SK-N-MC (cell line): ENCODE measurements at regions not wholly inside any gene's neighbourhood (a gene's known extent, or its start where the extent isn't known, plus 50 kb on each side); places are given as distances from the start of the nearest gene placed in this dataset.

Source experiments
- DNase-seq: peaks from one replicate; pipeline ENCODE4 v3.0.0-alpha.2; 2011; ENCODE audit warnings: low read depth, low spot score
- H3K27ac ChIP-seq: fragments of 200-600 bp; sonication (generic); 2 replicates; pipeline ENCODE4 v1.5.1; 2016; ENCODE audit warnings: mixed run types
- H3K36me3 ChIP-seq: fragments of 200-600 bp; sonication (generic); 2 replicates; pipeline ENCODE4 v1.6.1; 2017; ENCODE audit warnings: antibody characterized with exemption, low read length, mixed read lengths; ENCODE audit not compliant: insufficient read depth
- H3K4me3 ChIP-seq: fragments of 200-600 bp; sonication (generic); 2 replicates; pipeline ENCODE4 v1.5.1; 2016
- H3K9ac ChIP-seq: fragments of 200-600 bp; sonication (generic); 2 replicates; pipeline ENCODE4 v1.8.0; 2017; ENCODE audit warnings: mixed run types, mixed read lengths; ENCODE audit not compliant: insufficient read length
- H3K9me3 ChIP-seq: fragments of 200-600 bp; sonication (generic); 2 replicates; pipeline ENCODE4 v1.6.1; 2017; ENCODE audit warnings: low read depth, mild to moderate bottlenecking, antibody characterized with exemption, low read length, moderate library complexity, mixed read lengths
- EZH2 ChIP-seq: fragments of 200-600 bp; sonication (generic); IDR thresholded peaks from one replicate; pipeline ENCODE4 v1.6.1; 2017; ENCODE audit warnings: antibody characterized with exemption
- FOXP2 ChIP-seq: optimal IDR thresholded peaks from 2 replicates; pipeline ENCODE3; 2011; ENCODE audit warnings: mild to moderate bottlenecking, moderate library complexity; ENCODE audit not compliant: insufficient read depth; ENCODE audit errors: extremely low read length, control extremely low read depth
- POLR2AphosphoS5 ChIP-seq: IDR thresholded peaks from 2 replicates; pipeline ENCODE4 v1.6.1; 2012; ENCODE audit warnings: mild to moderate bottlenecking, low read depth, low read length, borderline replicate concordance

GRCh38 chr3:72050771-72051170 is 265.8 kb upstream of the PROK2 start:
- Histone ChIP-seq H3K27ac (no peak overlapping the region), H3K9me3 (no peaks in the 10 kb centered on the region), H3K36me3 (no peaks in the 10 kb centered on the region), H3K9ac (no peak overlapping the region), H3K4me3 (no peak overlapping the region)
- no peak for TF ChIP-seq FOXP2
- TF ChIP-seq EZH2: no peak
- no peak for TF ChIP-seq POLR2AphosphoS5
- no peak for DNase-seq

DNA sequence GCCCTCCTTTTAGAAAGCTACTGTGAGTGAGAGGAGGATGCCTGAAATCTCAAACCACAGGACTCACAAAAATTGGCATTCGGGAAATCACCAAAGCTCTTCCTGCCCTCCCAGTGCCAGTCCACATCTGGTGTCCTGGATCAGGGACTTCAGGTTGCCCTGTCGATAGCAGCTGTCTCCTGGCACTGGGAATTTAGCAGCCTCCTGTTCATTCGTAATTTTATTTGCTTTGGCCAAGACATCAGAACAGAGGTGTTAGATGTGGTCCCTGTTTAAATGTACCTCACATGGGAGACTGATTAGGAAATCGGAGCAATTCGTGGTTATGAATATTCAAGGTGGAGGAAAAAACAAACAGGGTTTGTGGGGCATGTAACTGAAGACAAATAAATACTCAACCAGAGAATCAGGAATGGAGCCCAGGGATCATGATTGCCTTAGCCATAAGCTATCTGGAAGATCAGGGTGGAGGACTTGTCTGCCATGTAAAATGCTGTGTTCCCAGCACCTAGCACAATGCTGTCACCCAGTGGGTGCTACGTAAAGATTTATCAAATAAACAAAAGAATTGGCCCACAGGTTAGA is 265.2 kb upstream of the PROK2 start:
- no peaks in the 10 kb centered on the region for H3K9me3 ChIP-seq
- TF ChIP-seq FOXP2 (no peak), EZH2 (no peak), POLR2AphosphoS5 (no peak)
- H3K4me3 ChIP-seq: no peak overlapping the region
- H3K36me3 ChIP-seq: no peaks in the 10 kb centered on the region
- DNase-seq: no peak
- H3K27ac ChIP-seq: no peak overlapping the region
- no peak overlapping the region for H3K9ac ChIP-seq

DNA sequence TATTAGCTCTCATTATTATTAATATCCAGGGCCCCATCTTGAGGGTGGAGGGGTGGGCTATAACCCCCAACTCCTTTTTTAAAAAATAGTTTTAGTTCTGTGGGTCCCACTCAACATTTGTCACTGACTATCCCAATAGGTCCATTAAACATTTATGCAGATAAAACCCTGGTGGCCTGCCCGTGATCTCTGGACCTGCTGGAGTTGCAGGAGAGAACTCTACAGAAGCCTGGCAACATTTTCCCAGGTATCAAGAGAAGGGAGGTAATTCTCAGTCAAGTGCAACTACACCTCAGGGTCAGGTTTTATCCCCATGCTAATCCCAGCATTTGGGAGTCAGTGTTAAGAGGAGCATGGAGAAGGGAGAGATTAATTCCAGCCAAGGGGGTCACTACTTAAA is 264.4 kb upstream of the PROK2 start:
- Histone ChIP-seq H3K27ac (no peak overlapping the region), H3K4me3 (no peak overlapping the region), H3K9ac (no peak overlapping the region), H3K9me3 (no peaks in the 10 kb centered on the region), H3K36me3 (no peaks in the 10 kb centered on the region)
- no peak for TF ChIP-seq POLR2AphosphoS5
- TF ChIP-seq EZH2: no peak
- no peak for TF ChIP-seq FOXP2
- no peak for DNase-seq

DNA sequence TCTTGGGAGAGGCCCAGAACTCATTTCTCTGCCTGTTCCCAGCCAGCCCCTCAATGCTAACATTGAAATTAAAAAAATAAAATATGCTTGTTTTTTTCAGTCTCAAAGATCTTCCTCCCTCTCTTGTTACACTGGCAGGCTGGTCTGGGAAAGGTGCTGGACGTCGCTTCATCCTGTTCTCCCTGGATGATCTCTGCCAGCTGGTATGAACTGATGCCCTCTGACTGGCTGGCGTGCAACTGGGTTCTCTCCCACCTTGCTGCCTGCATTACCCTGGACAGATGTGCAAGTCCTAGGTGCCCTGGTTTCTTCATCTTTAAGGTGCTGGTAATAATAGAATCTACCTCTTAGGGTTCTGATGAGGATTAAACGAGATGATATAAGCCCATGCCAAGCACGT is 263.9 kb upstream of the PROK2 start:
- H3K36me3 ChIP-seq: no peaks in the 10 kb centered on the region
- no peak for TF ChIP-seq FOXP2
- TF ChIP-seq EZH2: no peak
- no peak for TF ChIP-seq POLR2AphosphoS5
- no peak overlapping the region for H3K27ac ChIP-seq

GRCh38 chr3:72047221-72047871 is 262.4 kb upstream of the PROK2 start:
- no peak for DNase-seq
- no peak overlapping the region for H3K9ac ChIP-seq
- no peaks in the 10 kb centered on the region for H3K36me3 ChIP-seq
- H3K9me3 ChIP-seq: no peaks in the 10 kb centered on the region
- H3K27ac ChIP-seq: no peak overlapping the region
- no peak overlapping the region for H3K4me3 ChIP-seq
- TF ChIP-seq EZH2 (no peak), FOXP2 (no peak), POLR2AphosphoS5 (no peak)

More for the DNA sequence above, 263.9 kb upstream of the PROK2 start:
- no peak for DNase-seq
- Histone ChIP-seq H3K9me3 (no peaks in the 10 kb centered on the region), H3K4me3 (no peak overlapping the region), H3K9ac (no peak overlapping the region)

GRCh38 chr3:72044231-72044855 is 259.4 kb upstream of the PROK2 start:
- Histone ChIP-seq H3K36me3 (no peaks in the 10 kb centered on the region), H3K9me3 (no peaks in the 10 kb centered on the region), H3K9ac (no peak overlapping the region), H3K4me3 (0 out of 2 replicates have a peak overlapping the region, but pooled peaks have one; percentile 36), H3K27ac (no peak overlapping the region; the same call in 1 of the 2 replicates)
- TF ChIP-seq POLR2AphosphoS5 (no peak), FOXP2 (no peak)
- DNase-seq: peak; percentile 2

DNA sequence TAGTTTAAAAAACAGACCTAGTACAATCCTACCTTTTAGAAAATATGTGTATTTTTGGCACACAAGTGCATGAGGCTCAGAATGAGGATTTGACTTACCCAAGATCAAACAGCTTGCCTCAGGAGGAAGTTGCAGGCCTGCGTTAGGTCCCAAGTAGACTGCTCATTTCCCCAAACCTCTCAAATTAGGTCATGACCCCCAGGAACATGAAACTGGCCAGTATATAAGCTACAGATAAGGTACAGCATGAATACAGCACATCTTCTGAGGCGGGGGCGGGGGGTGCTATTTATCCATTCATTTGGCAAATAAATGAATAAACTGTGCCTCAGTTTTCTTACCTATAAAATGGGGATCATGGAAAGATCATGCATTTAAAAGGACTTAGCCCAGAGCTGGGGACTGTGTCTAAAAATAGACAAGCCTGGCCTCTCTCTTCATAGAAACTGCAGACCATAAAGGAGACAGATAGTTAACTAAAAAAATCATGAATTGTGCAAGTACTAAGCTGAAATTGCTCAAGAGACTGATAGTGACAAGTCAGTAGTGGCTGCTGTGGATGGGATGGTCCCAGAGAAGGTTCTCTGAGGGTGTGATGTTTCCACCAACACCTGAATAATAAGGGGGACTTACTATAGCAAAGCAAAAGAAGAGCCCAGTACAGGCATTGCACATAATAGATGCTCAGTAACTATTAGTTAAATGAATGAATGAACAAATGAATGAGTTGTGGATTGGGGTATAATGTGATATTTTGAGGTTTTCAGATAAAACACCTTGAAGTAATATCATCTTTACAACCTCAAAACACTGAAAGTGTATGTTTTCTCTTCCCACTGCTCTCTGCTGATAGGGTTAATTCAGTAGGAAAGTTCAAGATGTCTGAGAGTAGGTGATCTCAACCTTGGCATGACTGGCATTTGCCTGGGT is 258.5 kb upstream of the PROK2 start:
- no peak overlapping the region for H3K4me3 ChIP-seq
- no peaks in the 10 kb centered on the region for H3K9me3 ChIP-seq
- H3K27ac ChIP-seq: no peak overlapping the region
- TF ChIP-seq FOXP2 (no peak), EZH2 (no peak)
- no peak overlapping the region for H3K9ac ChIP-seq
- DNase-seq: no peak
- H3K36me3 ChIP-seq: no peaks in the 10 kb centered on the region
